HEK293T (cell line): ENCODE measurements at regions not wholly inside any gene's neighbourhood (a gene's known extent, or its start where the extent isn't known, plus 50 kb on each side); places are given as distances from the start of the nearest gene placed in this dataset.

Experiments
- BHLHE40 ChIP-seq: fragments of 450-650 bp; IDR thresholded peaks from 2 replicates; pipeline ENCODE4 v1.6.1; 2016; ENCODE audit warnings: mild to moderate bottlenecking, moderate library complexity, borderline replicate concordance
- CTBP1 ChIP-seq: fragments of 450-650 bp; IDR thresholded peaks from 2 replicates; pipeline ENCODE4 v1.6.1; 2016; ENCODE audit warnings: borderline replicate concordance
- FOXA1 ChIP-seq: fragments of 450-650 bp; IDR thresholded peaks from 2 replicates; pipeline ENCODE4 v1.6.1; 2016; ENCODE audit warnings: mild to moderate bottlenecking
- FOXK2 ChIP-seq: fragments of 450-650 bp; IDR thresholded peaks from 2 replicates; pipeline ENCODE4 v1.6.1; 2016; ENCODE audit warnings: mild to moderate bottlenecking
- FOXM1 ChIP-seq: fragments of 450-650 bp; IDR thresholded peaks from 2 replicates; pipeline ENCODE4 v1.6.1; 2017; ENCODE audit warnings: mild to moderate bottlenecking, borderline replicate concordance
- HDGF ChIP-seq: fragments of 450-650 bp; IDR thresholded peaks from 2 replicates; pipeline ENCODE4 v1.6.1; 2017; ENCODE audit warnings: antibody characterized with exemption, borderline replicate concordance
- SP1 ChIP-seq: fragments of 450-650 bp; IDR thresholded peaks from 2 replicates; pipeline ENCODE4 v1.6.1; 2017
- SUZ12 ChIP-seq: fragments of 450-650 bp; IDR thresholded peaks from 2 replicates; pipeline ENCODE4 v1.6.1; 2016; ENCODE audit warnings: mild to moderate bottlenecking

- TF ChIP-seq HDGF, result no peak
- TF ChIP-seq CTBP1, result no peak
- TF ChIP-seq BHLHE40, result no peak
- no peak for TF ChIP-seq FOXK2
- TF ChIP-seq SP1, result no peak
- TF ChIP-seq FOXM1, result no peak
- TF ChIP-seq FOXA1, result no peak
- no peak for TF ChIP-seq SUZ12
These were observed 340.6 kb downstream of the MTRR start for GRCh38 chr5:8209500-8209899.
